ENCODE measurements at regions not wholly inside any gene's neighbourhood (a gene's known extent, or its start where the extent isn't known, plus 50 kb on each side); places are given as distances from the start of the nearest gene placed in this dataset.

DNA sequence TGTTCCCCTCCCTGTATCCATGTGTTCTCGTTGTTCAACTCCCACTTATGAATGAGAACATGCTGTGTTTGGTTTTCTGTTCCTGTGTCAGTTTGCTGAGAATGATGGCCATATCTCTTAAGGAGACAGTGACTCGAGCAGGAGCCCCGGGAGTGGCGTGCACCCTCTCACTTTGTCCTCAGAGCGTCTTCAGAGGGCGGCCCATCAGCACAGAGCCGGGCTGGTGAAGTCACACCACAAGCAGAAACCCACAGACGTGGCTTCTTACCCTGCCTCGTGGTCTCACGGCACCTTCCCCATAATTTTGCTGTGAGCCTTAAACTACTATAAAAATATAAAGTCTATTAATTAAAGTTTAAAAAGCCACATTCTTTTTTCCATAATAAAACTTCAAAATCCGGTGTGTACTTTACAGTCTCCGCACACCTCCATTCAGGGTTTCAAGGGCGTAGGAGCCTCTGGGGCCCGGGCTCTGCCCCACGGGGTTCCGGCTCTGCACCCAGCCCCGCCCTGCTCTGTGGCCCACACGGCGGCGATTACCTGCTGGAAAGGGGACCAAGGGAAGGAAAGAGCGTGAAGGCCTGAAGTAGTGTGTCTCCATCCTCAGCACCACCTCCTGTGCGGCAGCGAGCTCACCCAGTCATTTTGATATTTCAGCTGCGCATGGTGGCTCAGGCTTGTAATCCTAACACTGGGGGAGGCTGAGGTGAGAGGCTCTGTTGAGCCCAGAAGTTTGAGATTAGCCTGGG is 101.3 kb upstream of the SOX1 start:
- TF ChIP-seq, protein P1, sequence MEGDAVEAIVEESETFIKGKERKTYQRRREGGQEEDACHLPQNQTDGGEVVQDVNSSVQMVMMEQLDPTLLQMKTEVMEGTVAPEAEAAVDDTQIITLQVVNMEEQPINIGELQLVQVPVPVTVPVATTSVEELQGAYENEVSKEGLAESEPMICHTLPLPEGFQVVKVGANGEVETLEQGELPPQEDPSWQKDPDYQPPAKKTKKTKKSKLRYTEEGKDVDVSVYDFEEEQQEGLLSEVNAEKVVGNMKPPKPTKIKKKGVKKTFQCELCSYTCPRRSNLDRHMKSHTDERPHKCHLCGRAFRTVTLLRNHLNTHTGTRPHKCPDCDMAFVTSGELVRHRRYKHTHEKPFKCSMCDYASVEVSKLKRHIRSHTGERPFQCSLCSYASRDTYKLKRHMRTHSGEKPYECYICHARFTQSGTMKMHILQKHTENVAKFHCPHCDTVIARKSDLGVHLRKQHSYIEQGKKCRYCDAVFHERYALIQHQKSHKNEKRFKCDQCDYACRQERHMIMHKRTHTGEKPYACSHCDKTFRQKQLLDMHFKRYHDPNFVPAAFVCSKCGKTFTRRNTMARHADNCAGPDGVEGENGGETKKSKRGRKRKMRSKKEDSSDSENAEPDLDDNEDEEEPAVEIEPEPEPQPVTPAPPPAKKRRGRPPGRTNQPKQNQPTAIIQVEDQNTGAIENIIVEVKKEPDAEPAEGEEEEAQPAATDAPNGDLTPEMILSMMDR (IDR thresholded peaks at IDR 0.05), result no peak
- TF ChIP-seq POLR2A (IDR thresholded peaks at IDR 0.05), result no peak

All from body of pancreas (tissue), 4 donors.